ENCODE measurements at regions not wholly inside any gene's neighbourhood (a gene's known extent, or its start where the extent isn't known, plus 50 kb on each side); places are given as distances from the start of the nearest gene placed in this dataset.

GRCh38 chr5:176131771-176132170, 106.5 kb upstream of the SIMC1 start:
- TF ChIP-seq, protein P1, sequence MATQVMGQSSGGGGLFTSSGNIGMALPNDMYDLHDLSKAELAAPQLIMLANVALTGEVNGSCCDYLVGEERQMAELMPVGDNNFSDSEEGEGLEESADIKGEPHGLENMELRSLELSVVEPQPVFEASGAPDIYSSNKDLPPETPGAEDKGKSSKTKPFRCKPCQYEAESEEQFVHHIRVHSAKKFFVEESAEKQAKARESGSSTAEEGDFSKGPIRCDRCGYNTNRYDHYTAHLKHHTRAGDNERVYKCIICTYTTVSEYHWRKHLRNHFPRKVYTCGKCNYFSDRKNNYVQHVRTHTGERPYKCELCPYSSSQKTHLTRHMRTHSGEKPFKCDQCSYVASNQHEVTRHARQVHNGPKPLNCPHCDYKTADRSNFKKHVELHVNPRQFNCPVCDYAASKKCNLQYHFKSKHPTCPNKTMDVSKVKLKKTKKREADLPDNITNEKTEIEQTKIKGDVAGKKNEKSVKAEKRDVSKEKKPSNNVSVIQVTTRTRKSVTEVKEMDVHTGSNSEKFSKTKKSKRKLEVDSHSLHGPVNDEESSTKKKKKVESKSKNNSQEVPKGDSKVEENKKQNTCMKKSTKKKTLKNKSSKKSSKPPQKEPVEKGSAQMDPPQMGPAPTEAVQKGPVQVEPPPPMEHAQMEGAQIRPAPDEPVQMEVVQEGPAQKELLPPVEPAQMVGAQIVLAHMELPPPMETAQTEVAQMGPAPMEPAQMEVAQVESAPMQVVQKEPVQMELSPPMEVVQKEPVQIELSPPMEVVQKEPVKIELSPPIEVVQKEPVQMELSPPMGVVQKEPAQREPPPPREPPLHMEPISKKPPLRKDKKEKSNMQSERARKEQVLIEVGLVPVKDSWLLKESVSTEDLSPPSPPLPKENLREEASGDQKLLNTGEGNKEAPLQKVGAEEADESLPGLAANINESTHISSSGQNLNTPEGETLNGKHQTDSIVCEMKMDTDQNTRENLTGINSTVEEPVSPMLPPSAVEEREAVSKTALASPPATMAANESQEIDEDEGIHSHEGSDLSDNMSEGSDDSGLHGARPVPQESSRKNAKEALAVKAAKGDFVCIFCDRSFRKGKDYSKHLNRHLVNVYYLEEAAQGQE (IDR thresholded peaks at IDR 0.05; ENCODE audit: insufficient read depth in 1 of 2, low read depth in 2 of 2, low read length in 1 of 2): no peak
- TF ChIP-seq SIN3A (IDR thresholded peaks at IDR 0.05; ENCODE audit: borderline replicate concordance, insufficient read depth, low read depth, low read length): no peak
- TF ChIP-seq, protein P2, sequence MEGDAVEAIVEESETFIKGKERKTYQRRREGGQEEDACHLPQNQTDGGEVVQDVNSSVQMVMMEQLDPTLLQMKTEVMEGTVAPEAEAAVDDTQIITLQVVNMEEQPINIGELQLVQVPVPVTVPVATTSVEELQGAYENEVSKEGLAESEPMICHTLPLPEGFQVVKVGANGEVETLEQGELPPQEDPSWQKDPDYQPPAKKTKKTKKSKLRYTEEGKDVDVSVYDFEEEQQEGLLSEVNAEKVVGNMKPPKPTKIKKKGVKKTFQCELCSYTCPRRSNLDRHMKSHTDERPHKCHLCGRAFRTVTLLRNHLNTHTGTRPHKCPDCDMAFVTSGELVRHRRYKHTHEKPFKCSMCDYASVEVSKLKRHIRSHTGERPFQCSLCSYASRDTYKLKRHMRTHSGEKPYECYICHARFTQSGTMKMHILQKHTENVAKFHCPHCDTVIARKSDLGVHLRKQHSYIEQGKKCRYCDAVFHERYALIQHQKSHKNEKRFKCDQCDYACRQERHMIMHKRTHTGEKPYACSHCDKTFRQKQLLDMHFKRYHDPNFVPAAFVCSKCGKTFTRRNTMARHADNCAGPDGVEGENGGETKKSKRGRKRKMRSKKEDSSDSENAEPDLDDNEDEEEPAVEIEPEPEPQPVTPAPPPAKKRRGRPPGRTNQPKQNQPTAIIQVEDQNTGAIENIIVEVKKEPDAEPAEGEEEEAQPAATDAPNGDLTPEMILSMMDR (IDR thresholded peaks at IDR 0.05): no peak
- TF ChIP-seq POLR2AphosphoS5 (IDR thresholded peaks at IDR 0.05; ENCODE audit: low read depth, low read length): no peak
- no peak for TF ChIP-seq TCF7L2 (IDR thresholded peaks at IDR 0.05; ENCODE audit: low read depth, low read length)
- Histone ChIP-seq H3K27me3 (ENCODE audit: control insufficient read depth, insufficient read depth, low read length) (no peaks in the 10 kb centered on the region; the same call in none of the 2 replicates), H3K4me1 (ENCODE audit: control insufficient read depth, insufficient read depth, low read length) (no peaks in the 10 kb centered on the region), H3K9me3 (ENCODE audit: control insufficient read depth, insufficient read depth, low read depth, low read length) (no peaks in the 10 kb centered on the region), H3K27ac (ENCODE audit: low read length) (no peak overlapping the region), H3K4me3 (ENCODE audit: low read depth in 2 of 2, low read length in 2 of 2) (no peak overlapping the region), H3K36me3 (ENCODE audit: control insufficient read depth, insufficient read depth, low read length) (no peaks in the 10 kb centered on the region)
- in situ Hi-C loops (cut with HindIII; ENCODE audit: low pct_unique_long_range_greater_than_20kb, low sequenced_read_pairs) (no loop called here), intact Hi-C loops (cut with micrococcal nuclease; ENCODE audit: unreplicated experiment) (no loop called here)
- DNase-seq (ENCODE audit: low read depth, low spot score) (no peak), ATAC-seq (no peak)
- ChIA-PET CTCF (no interaction called here), POLR2A (no interaction called here)
- BruUV-seq (replicated peaks): no TSS peak

DNA sequence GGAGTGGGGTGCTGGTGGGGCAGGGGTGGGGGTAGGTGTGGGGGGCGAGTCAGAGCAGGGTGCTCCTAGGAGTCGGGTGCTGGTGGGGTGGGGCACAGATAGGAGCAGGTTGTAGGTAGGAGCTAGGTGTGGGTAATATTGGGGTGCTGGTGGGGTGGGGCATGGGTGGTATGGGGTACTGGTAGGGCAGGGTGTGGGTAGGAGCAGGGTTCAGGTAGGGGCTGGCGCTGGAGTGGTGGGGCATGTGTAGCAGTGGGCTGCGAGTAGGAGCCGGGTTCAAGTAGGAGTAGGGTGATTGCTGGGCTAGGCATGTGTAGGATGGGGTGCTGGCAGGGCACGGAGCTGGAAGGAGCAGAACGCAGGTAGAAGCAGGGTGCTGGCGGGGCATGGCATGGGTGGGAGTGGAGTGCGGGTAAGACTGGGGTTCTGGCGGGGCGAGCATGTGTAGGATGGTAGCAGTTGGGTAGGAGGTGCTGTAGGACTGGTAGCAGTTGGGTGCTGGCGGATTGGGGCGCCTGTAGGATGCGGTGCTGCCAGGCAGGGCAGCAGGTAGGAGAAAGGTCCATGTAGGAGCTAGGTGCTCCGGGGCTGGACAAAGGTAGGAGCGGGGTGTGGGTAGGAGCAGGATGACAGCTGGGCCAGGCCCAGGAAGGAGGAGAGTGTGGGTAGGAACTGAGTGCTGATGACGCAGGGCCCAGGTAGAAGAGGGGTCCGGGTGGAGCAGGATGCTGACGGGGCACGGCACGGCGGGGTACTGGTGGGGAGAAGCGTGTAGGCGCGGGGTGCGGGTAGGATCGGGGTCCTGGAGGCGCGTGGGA, 105.5 kb upstream of the SIMC1 start:
- in situ Hi-C loops (cut with HindIII; ENCODE audit: low pct_unique_long_range_greater_than_20kb, low sequenced_read_pairs): no loop called here
- Histone ChIP-seq H3K27ac (ENCODE audit: low read length) (no peak overlapping the region), H3K4me1 (ENCODE audit: control insufficient read depth, insufficient read depth, low read length) (no peaks in the 10 kb centered on the region), H3K4me3 (ENCODE audit: low read depth in 2 of 2, low read length in 2 of 2) (no peak overlapping the region), H3K27me3 (ENCODE audit: control insufficient read depth, insufficient read depth, low read length) (no peaks in the 10 kb centered on the region; the same call in none of the 2 replicates), H3K9me3 (ENCODE audit: control insufficient read depth, insufficient read depth, low read depth, low read length) (no peaks in the 10 kb centered on the region), H3K36me3 (ENCODE audit: control insufficient read depth, insufficient read depth, low read length) (no peaks in the 10 kb centered on the region)
- POLR2A ChIA-PET: no interaction called here
- no peak for TF ChIP-seq TCF7L2 (IDR thresholded peaks at IDR 0.05; ENCODE audit: low read depth, low read length)
- TF ChIP-seq POLR2AphosphoS5 (IDR thresholded peaks at IDR 0.05; ENCODE audit: low read depth, low read length): no peak
- TF ChIP-seq SIN3A (IDR thresholded peaks at IDR 0.05; ENCODE audit: borderline replicate concordance, insufficient read depth, low read depth, low read length): no peak
- TF ChIP-seq, protein P1 (IDR thresholded peaks at IDR 0.05; ENCODE audit: insufficient read depth in 1 of 2, low read depth in 2 of 2, low read length in 1 of 2): no peak
- TF ChIP-seq, protein P2 (IDR thresholded peaks at IDR 0.05): no peak
- DNase-seq (ENCODE audit: low read depth, low spot score): no peak
- CTCF ChIA-PET: interaction anchor here (0.5 kb wide), 1 partner anchor 99 kb away, joined by 6 read pairs; no protein-coding TSS in a partner anchor
- ATAC-seq: no peak
- intact Hi-C loops (cut with micrococcal nuclease; ENCODE audit: unreplicated experiment): no loop called here
- no TSS peak for BruUV-seq (replicated peaks)

Measured in Panc1 (cell line).